ENCODE measurements at regions not wholly inside any gene's neighbourhood (a gene's known extent, or its start where the extent isn't known, plus 50 kb on each side); places are given as distances from the start of the nearest gene placed in this dataset.

- no peak for TF ChIP-seq CTCF (IDR thresholded peaks at IDR 0.05; ENCODE audit: low read depth, low read length)
- TF ChIP-seq EZH2phosphoT487 (IDR thresholded peaks at IDR 0.05; ENCODE audit: low read depth) = no peak
Observed at GRCh38 chr3:3610581-3611298, 188.5 kb upstream of the LRRN1 start.
